ENCODE measurements at regions not wholly inside any gene's neighbourhood (a gene's known extent, or its start where the extent isn't known, plus 50 kb on each side); places are given as distances from the start of the nearest gene placed in this dataset.

- no peak for TF ChIP-seq CTCF (IDR thresholded peaks at IDR 0.05; ENCODE audit: insufficient read depth, low read length)
- no peak for TF ChIP-seq REST (IDR thresholded peaks at IDR 0.05; ENCODE audit: insufficient replicate concordance, low read depth)
- TF ChIP-seq POLR2AphosphoS5 (IDR thresholded peaks at IDR 0.05; ENCODE audit: low read depth) = no peak
- TF ChIP-seq GABPA (IDR thresholded peaks at IDR 0.05; ENCODE audit: low read depth) = no peak
- no peak for TF ChIP-seq SPI1 (IDR thresholded peaks at IDR 0.05; ENCODE audit: borderline replicate concordance, low read depth)
Measured at GRCh38 chr20:41774291-41774690, 156.1 kb upstream of the CHD6 start.

Data from HL-60 (cell line).